GM12891 (cell line): ENCODE measurements at regions not wholly inside any gene's neighbourhood (a gene's known extent, or its start where the extent isn't known, plus 50 kb on each side); places are given as distances from the start of the nearest gene placed in this dataset.

Source experiments
- DNase-seq: peaks from one replicate; pipeline ENCODE4 v3.0.0; 2011; ENCODE audit warnings: low spot score; ENCODE audit not compliant: insufficient read length
- FAIRE-seq: peaks from 2 replicates; lab custom pipeline; 2011; peaks lifted over from hg19 to GRCh38; lab: Jason Lieb, UNC
- PAX5 ChIP-seq: IDR thresholded peaks from 2 replicates; pipeline ENCODE4 v1.6.1; 2011; ENCODE audit warnings: low read length, moderate library complexity, mild to moderate bottlenecking; ENCODE audit not compliant: insufficient read depth, severe bottlenecking
- POLR2A ChIP-seq: IDR thresholded peaks from 2 replicates; pipeline ENCODE4 v1.6.1; 2011; ENCODE audit warnings: low read depth, low read length, control low read depth
- POLR2AphosphoS5 ChIP-seq: IDR thresholded peaks from 2 replicates; pipeline ENCODE4 v1.6.1; 2011; ENCODE audit warnings: low read depth, low read length, control low read depth
- POU2F2 ChIP-seq: IDR thresholded peaks from 2 replicates; pipeline ENCODE4 v1.6.1; 2011; ENCODE audit warnings: low read depth, mild to moderate bottlenecking, control low read depth, low read length, moderate library complexity
- SPI1 ChIP-seq: IDR thresholded peaks from 2 replicates; pipeline ENCODE4 v1.6.1; 2011; ENCODE audit warnings: low read depth, low read length, control low read depth
- TAF1 ChIP-seq: IDR thresholded peaks from 2 replicates; pipeline ENCODE4 v1.6.1; 2011; ENCODE audit warnings: low read depth, low read length, control low read depth

DNA sequence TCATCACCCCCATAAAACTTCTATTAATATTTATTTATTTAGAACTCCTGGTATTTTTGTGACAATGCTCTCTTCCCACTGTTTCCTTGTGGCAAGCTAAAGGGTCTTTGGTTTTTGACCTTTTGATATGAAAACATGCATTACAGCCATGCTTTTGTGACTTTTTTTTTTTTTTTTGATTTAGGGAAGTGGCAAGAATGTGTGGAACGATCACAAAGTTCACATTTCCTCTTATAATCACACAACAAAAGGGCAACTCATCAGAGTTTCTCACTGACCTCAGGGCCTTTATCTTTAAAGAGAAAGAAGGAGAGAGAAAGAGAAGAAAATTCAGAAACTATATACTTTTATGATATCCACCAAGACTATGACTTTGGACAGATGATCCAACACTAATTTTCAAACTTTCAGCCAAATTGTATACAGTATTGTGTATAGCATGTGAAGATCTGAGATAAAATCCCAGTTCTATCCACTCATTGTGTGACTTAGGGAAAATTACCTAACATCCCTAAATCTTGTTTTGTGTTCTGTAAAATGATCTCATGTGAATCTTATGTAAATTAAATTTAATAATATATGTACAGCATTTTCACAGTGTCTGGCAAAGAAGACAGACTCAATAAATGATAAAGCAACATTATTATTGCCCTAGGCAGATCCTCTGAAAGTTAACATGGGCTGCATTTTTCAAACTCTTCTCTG, 106.8 kb upstream of the MARCKS start:
- FAIRE-seq (no peak), DNase-seq (no peak)
- TF ChIP-seq POLR2AphosphoS5 (no peak), TAF1 (no peak), SPI1 (peak; percentile 73), POU2F2 (no peak), PAX5 (no peak), POLR2A (no peak)

DNA sequence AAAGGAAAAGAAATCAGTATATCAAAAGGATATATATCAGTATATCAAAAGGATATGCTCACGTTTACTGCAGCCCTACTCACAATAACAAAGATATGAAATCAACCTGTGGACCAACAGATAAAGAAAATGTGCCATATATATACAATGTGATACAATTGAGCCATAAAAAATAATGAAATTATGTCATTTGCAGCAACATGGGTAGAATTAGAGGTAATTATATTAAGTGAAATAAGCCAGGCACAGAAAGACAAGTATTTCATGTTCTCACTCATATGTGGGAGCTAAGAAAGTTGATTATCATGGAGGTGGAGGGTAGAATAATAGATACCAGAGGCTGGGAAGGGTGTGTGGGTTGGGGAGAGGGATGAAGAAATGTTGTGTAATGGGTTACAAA, 102.9 kb upstream of the MARCKS start:
- FAIRE-seq (peak; percentile 75), DNase-seq (no peak)
- TF ChIP-seq POU2F2 (no peak), SPI1 (no peak), POLR2A (no peak), POLR2AphosphoS5 (no peak), PAX5 (no peak), TAF1 (no peak)

DNA sequence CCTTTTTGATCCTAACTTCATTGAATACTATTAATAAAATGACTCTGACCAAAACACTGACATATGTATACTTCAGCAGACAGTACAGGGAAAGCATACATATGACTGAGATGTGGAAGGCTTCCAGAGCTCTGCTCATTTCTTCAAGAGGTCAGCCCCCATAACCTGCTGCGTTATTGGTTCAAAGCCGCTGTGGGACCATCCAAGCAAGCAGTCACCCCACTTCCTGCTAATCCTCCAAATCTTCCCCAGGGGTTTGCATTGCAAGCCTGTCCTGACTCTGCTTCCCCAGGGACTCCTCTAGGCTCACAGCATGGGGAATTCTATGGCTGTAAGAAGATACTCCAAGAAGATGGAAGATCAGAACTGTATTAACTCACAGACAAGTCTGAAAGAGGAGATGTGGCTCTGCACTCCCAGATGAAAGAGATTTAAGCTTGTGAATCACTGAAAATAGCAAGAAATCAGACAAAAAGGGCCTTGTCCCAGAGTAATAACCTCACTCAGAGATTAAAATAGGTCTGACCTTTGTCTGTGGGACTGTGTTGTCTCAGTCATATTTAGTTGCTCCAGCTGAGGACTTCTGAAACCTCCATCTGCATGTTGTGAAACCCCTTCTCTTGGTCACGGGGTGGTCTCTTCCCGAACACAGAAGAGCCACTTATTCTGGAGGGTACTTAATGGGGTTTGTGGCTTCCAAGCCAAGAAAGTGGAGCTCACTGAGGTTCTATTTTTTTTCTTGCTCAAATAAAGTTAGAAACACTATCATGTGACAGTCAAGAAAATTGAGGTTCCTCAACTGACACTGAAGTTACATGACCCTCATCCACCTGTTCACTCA, 101.5 kb upstream of the MARCKS start:
- DNase-seq (no peak), FAIRE-seq (peak; percentile 82)
- TF ChIP-seq POU2F2 (peak; percentile 54; the same call in 1 of the 2 replicates), TAF1 (no peak; the same call in 1 of the 2 replicates)

DNA sequence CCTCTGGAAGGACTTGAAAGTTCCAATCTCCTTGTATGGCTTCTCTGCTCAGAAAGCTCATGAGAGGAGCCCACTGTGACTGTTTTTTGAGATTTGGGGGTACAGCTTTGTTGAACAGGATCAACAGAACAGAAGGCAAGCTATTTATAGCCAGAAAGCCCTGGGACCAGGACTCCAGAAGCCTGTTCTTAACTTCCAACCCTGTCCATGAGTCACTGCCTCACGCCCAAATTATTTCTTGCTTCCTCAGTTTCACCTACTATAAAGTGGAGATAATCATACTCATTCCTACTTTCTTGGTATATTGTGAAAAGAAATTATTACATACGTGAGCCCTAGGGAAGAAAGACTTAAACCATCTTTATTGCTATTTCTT, 100.9 kb upstream of the MARCKS start:
- DNase-seq, result no peak
- FAIRE-seq, result no peak
- TF ChIP-seq POLR2A (no peak), PAX5 (no peak), TAF1 (no peak), POLR2AphosphoS5 (no peak)

DNA sequence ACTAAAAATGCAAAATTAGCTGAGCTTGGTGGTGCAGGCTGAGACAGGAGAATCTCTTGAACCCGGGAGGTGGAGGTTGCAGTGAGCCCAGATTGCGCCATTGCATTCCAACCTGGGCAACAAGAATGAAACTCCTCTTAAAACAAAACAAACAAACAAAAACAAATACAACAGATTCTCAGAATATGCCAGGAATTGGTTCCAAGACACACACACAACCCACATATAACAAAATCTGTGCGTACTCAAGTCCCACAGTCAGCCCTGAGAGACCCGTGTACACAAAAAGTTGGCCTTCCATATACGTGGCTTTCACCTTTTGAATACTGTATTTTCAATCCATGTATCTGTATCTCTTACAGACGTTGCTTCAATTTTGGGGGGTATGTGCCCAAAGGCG, 98.9 kb upstream of the MARCKS start:
- FAIRE-seq, result no peak
- TF ChIP-seq POLR2A (no peak), POU2F2 (no peak), TAF1 (no peak), SPI1 (no peak), POLR2AphosphoS5 (no peak), PAX5 (no peak)
- DNase-seq, result no peak

DNA sequence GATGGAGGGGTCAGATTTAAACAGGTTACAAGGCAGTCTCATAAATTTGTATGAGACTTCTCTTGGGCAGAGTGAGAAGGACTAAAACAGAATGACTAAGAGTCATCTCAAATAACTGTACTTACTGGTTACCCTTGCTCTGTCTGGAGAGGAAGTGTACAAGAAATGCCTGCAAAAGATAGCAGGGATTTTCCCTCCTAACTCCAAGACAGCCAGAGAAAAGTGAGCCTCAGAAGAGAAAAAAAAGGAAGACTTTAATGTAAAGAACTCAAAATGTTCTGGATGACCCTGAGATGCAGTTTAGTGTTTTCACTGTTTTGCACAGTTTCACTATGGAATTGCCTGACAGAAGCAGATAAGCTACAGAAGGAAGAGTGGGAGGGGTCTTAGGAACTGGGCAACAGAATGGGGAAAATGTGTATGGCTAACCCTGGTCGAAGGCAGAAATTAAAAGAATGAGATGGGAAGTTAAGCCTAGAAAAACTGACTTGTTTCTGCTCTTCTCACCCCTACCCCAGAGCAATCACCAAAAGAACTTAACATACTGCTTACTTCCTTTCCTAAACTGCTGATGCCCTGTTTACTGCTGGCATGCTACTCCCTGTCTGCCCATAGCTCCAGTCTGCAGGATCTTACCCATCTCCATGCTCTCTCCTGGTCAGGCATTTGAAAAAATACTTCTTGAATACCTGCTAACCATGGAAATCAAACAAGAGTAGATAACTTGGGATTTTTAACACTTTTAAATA, 98.1 kb upstream of the MARCKS start:
- peak; percentile 82 for FAIRE-seq
- peak; percentile 63 for TF ChIP-seq SPI1
- no peak for TF ChIP-seq TAF1
- no peak for TF ChIP-seq POLR2AphosphoS5
- no peak for TF ChIP-seq POU2F2
- DNase-seq, result no peak

DNA sequence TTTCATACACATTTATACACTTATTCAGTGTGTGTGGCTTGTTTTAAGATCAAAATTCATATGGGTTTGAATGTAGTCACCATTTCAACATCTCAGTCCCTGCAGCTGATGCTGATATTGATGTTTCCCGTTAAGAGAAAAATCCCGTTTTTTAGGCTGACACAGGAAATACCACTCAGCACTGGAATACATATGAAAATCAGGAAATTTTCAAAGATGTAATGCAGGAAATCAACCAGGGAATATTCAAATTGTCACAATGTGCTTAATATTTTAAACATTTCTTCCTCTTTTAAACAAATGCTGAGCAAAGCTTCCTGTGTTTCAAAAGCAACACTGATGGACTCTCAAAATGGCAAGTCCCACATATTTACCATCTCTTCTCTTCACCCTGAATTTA, 94.5 kb upstream of the MARCKS start:
- TF ChIP-seq PAX5, result no peak
- no peak for TF ChIP-seq SPI1
- TF ChIP-seq POU2F2, result no peak
- no peak for DNase-seq
- peak; percentile 76 for FAIRE-seq

DNA sequence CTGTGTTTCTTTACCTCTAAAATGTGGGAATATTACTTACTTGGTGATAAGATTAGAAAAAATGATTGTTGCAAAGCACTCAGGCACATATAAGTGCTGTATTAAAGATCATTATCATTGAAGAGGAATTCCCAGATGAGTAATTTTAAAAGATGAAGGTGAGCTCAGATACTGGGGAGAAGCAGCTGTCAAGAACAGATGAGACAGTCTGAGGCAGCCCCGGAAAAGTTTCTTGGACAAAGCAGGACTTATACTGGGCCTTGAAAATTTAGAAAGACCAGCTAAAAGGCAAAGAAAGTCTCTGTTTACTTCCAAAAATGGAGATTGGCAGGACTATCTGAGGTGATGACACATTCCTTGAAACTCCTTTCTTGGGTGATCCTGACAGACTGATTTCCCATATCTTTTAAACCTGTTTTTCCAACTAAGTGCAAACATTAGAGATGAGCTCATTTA, 93.8 kb upstream of the MARCKS start:
- DNase-seq (no peak), FAIRE-seq (no peak)
- no peak for TF ChIP-seq POU2F2
- TF ChIP-seq TAF1, result no peak
- no peak for TF ChIP-seq SPI1
- TF ChIP-seq POLR2A, result no peak
- no peak for TF ChIP-seq PAX5
- no peak for TF ChIP-seq POLR2AphosphoS5

DNA sequence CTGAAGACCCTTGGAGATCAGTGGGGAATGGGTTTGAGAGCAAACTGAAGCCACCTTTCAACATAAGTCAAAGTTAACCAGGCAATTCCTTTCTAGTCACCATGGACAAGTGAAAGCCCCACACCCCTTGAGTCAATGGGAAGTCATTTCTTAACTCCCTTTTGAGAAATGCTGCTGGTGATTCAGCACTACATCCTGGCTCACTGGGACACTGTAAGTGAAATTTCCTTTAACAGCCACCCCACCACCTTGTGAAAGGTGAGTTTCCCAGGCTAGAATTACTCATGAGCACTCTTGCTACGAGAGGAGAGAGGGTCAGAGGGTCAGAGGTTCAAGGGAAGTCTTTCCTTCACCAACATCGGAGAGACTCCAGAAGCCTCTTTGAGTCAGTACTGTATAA, 93.3 kb upstream of the MARCKS start:
- FAIRE-seq (peak; percentile 80), DNase-seq (no peak)
- TF ChIP-seq POU2F2 (0 out of 2 replicates have a peak, but pooled peaks have one; percentile 38), TAF1 (no peak), POLR2AphosphoS5 (no peak), PAX5 (no peak), SPI1 (peak; percentile 16; the same call in 1 of the 2 replicates)
